HEK293 (cell line): ENCODE measurements at regions not wholly inside any gene's neighbourhood (a gene's known extent, or its start where the extent isn't known, plus 50 kb on each side); places are given as distances from the start of the nearest gene placed in this dataset.

Experiments
- CTCF ChIA-PET: fragments of 350-600 bp; formaldehyde crosslinking; extraction: SDS; loops from one replicate; lab custom pipeline; 2021; ENCODE audit warnings: antibody characterized with exemption; lab: Yijun Ruan, JAX
- POLR2A ChIA-PET: fragments of 300-600 bp; formaldehyde crosslinking; extraction: SDS; loops from one replicate; lab custom pipeline; 2020; ENCODE audit warnings: antibody characterized with exemption, inconsistent platforms; lab: Yijun Ruan, JAX
- H3K27ac ChIP-seq: fragments of 200-500 bp; sonication (Bioruptor generic); 2 replicates; pipeline ENCODE4 v1.5.1; 2014; ENCODE audit warnings: low read depth, low read length, control low read depth, inconsistent platforms; ENCODE audit errors: extremely low read depth
- H3K36me3 ChIP-seq, 2 experiments: fragments of 200-500 bp in 1 of 2; sonication (Bioruptor generic) in 1 of 2; 1 replicate in 1 of 2; 2 replicates in 1 of 2; pipeline ENCODE4 v1.5.1; 2014 to 2017; ENCODE audit warnings: inconsistent platforms in 2 of 2, low read length in 2 of 2; ENCODE audit not compliant: control insufficient read depth in 2 of 2, insufficient read depth in 1 of 2
- H3K4me1 ChIP-seq: fragments of 200-500 bp; sonication (Bioruptor generic); 2 replicates; pipeline ENCODE4 v1.5.1; 2014; ENCODE audit warnings: mild to moderate bottlenecking, low read length, inconsistent platforms; ENCODE audit not compliant: control insufficient read depth, insufficient read depth
- H3K4me3 ChIP-seq: 2 replicates; pipeline ENCODE4 v1.5.1; 2011; ENCODE audit warnings: low read depth, mild to moderate bottlenecking, control low read depth, low read length, moderate library complexity
- H3K9me3 ChIP-seq: fragments of 200-500 bp; sonication (Bioruptor generic); 2 replicates; pipeline ENCODE4 v1.5.1; 2014; ENCODE audit warnings: low read depth, low read length, inconsistent platforms; ENCODE audit not compliant: control insufficient read depth, insufficient read depth
- EGR2 ChIP-seq: fragments of 450-650 bp; formaldehyde crosslinking; IDR thresholded peaks from 2 replicates; pipeline ENCODE4 v1.5.1; 2016; ENCODE audit warnings: low read depth, missing biosample characterization, missing genetic modification characterization
- KLF1 ChIP-seq: fragments of 450-650 bp; formaldehyde crosslinking; IDR thresholded peaks from 2 replicates; pipeline ENCODE4 v1.5.1; 2016; ENCODE audit warnings: missing biosample characterization, missing genetic modification characterization
- SP7 ChIP-seq: fragments of 450-650 bp; formaldehyde crosslinking; IDR thresholded peaks from 2 replicates; pipeline ENCODE4 v1.5.1; 2016; ENCODE audit warnings: missing biosample characterization, missing genetic modification characterization
- ZBTB21 ChIP-seq: fragments of 450-650 bp; formaldehyde crosslinking; IDR thresholded peaks from 2 replicates; pipeline ENCODE4 v1.5.1; 2017; ENCODE audit warnings: missing biosample characterization, missing genetic modification characterization
- ZBTB49 ChIP-seq: fragments of 450-650 bp; formaldehyde crosslinking; IDR thresholded peaks from 2 replicates; pipeline ENCODE4 v1.5.1; 2016; ENCODE audit warnings: missing biosample characterization, missing genetic modification characterization, low read depth
- ZFHX2 ChIP-seq: fragments of 450-650 bp; formaldehyde crosslinking; conservative IDR thresholded peaks from 2 replicates; pipeline ENCODE4 v1.5.1; 2016; ENCODE audit warnings: missing biosample characterization, missing genetic modification characterization
- ZNF174 ChIP-seq: fragments of 450-650 bp; formaldehyde crosslinking; IDR thresholded peaks from 2 replicates; pipeline ENCODE4 v1.5.0; 2017; ENCODE audit warnings: missing biosample characterization, mild to moderate bottlenecking, missing genetic modification characterization
- ZNF175 ChIP-seq: fragments of 450-650 bp; formaldehyde crosslinking; IDR thresholded peaks from 2 replicates; pipeline ENCODE4 v1.5.1; 2016; ENCODE audit warnings: missing biosample characterization, missing genetic modification characterization
- ZNF214 ChIP-seq: fragments of 450-650 bp; formaldehyde crosslinking; IDR thresholded peaks from 2 replicates; pipeline ENCODE4 v1.5.1; 2017; ENCODE audit warnings: missing biosample characterization, mild to moderate bottlenecking, missing genetic modification characterization, borderline replicate concordance
- ZNF239 ChIP-seq: fragments of 450-650 bp; formaldehyde crosslinking; IDR thresholded peaks from 2 replicates; pipeline ENCODE4 v1.5.1; 2016; ENCODE audit warnings: missing biosample characterization, missing genetic modification characterization
- ZNF280D ChIP-seq: fragments of 450-650 bp; formaldehyde crosslinking; IDR thresholded peaks from 2 replicates; pipeline ENCODE4 v1.5.1; 2016; ENCODE audit warnings: missing biosample characterization, missing genetic modification characterization
- ZNF354C ChIP-seq: fragments of 450-650 bp; formaldehyde crosslinking; IDR thresholded peaks from 2 replicates; pipeline ENCODE4 v1.5.1; 2016; ENCODE audit warnings: missing biosample characterization, missing genetic modification characterization, low read depth, borderline replicate concordance
- ZNF394 ChIP-seq: fragments of 450-650 bp; formaldehyde crosslinking; IDR thresholded peaks from 2 replicates; pipeline ENCODE4 v1.5.1; 2016; ENCODE audit warnings: missing biosample characterization, missing genetic modification characterization, mild to moderate bottlenecking, moderate library complexity, borderline replicate concordance
- ZNF473 ChIP-seq: fragments of 450-650 bp; formaldehyde crosslinking; IDR thresholded peaks from 2 replicates; pipeline ENCODE4 v1.5.1; 2017; ENCODE audit warnings: missing biosample characterization, missing genetic modification characterization
- ZNF555 ChIP-seq: fragments of 450-650 bp; formaldehyde crosslinking; conservative IDR thresholded peaks from 2 replicates; pipeline ENCODE4 v1.5.1; 2017; ENCODE audit warnings: missing biosample characterization, mild to moderate bottlenecking, missing genetic modification characterization, inconsistent platforms
- ZNF629 ChIP-seq: fragments of 450-650 bp; formaldehyde crosslinking; IDR thresholded peaks from 2 replicates; pipeline ENCODE4 v1.5.1; 2017; ENCODE audit warnings: missing biosample characterization, missing genetic modification characterization
- ZNF701 ChIP-seq: fragments of 450-650 bp; formaldehyde crosslinking; IDR thresholded peaks from 2 replicates; pipeline ENCODE4 v1.5.1; 2016; ENCODE audit warnings: missing biosample characterization, missing genetic modification characterization
- ZNF76 ChIP-seq: fragments of 450-650 bp; formaldehyde crosslinking; IDR thresholded peaks from 2 replicates; pipeline ENCODE4; 2016; ENCODE audit warnings: low read depth, missing biosample characterization, missing genetic modification characterization, borderline replicate concordance
- ZNF777 ChIP-seq: fragments of 450-650 bp; formaldehyde crosslinking; IDR thresholded peaks from 2 replicates; pipeline ENCODE4 v1.5.1; 2017; ENCODE audit warnings: missing biosample characterization, missing genetic modification characterization, borderline replicate concordance
- ZNF792 ChIP-seq: fragments of 450-650 bp; formaldehyde crosslinking; IDR thresholded peaks from 2 replicates; pipeline ENCODE4 v1.5.1; 2016; ENCODE audit warnings: missing biosample characterization, missing genetic modification characterization
- ZSCAN18 ChIP-seq: fragments of 450-650 bp; formaldehyde crosslinking; IDR thresholded peaks from 2 replicates; pipeline ENCODE4 v1.5.1; 2016; ENCODE audit warnings: missing biosample characterization, missing genetic modification characterization
- TF ChIP-seq, protein P1 (sequence below): fragments of 450-650 bp; formaldehyde crosslinking; IDR thresholded peaks from 2 replicates; pipeline ENCODE4 v1.5.1; 2016; ENCODE audit warnings: missing biosample characterization, missing genetic modification characterization
- TF ChIP-seq, protein P2 (sequence below): fragments of 450-650 bp; formaldehyde crosslinking; IDR thresholded peaks from 2 replicates; pipeline ENCODE4 v1.5.1; 2016; ENCODE audit warnings: missing biosample characterization, missing genetic modification characterization

- Histone ChIP-seq H3K9me3 (no peaks in the 10 kb centered on the region), H3K27ac (no peak overlapping the region), H3K4me1 (no peaks in the 10 kb centered on the region), H3K4me3 (no peak overlapping the region), H3K36me3 (no peaks in the 10 kb centered on the region)
- CTCF ChIA-PET: no interaction called here
- no peak for TF ChIP-seq KLF1 (tag by site-specific recombination)
- TF ChIP-seq ZNF174 (tag by site-specific recombination): no peak
- TF ChIP-seq ZBTB21: no peak
- TF ChIP-seq ZNF792 (tag by site-specific recombination): no peak
- TF ChIP-seq ZNF701 (tag by site-specific recombination): no peak
- TF ChIP-seq, protein P1, sequence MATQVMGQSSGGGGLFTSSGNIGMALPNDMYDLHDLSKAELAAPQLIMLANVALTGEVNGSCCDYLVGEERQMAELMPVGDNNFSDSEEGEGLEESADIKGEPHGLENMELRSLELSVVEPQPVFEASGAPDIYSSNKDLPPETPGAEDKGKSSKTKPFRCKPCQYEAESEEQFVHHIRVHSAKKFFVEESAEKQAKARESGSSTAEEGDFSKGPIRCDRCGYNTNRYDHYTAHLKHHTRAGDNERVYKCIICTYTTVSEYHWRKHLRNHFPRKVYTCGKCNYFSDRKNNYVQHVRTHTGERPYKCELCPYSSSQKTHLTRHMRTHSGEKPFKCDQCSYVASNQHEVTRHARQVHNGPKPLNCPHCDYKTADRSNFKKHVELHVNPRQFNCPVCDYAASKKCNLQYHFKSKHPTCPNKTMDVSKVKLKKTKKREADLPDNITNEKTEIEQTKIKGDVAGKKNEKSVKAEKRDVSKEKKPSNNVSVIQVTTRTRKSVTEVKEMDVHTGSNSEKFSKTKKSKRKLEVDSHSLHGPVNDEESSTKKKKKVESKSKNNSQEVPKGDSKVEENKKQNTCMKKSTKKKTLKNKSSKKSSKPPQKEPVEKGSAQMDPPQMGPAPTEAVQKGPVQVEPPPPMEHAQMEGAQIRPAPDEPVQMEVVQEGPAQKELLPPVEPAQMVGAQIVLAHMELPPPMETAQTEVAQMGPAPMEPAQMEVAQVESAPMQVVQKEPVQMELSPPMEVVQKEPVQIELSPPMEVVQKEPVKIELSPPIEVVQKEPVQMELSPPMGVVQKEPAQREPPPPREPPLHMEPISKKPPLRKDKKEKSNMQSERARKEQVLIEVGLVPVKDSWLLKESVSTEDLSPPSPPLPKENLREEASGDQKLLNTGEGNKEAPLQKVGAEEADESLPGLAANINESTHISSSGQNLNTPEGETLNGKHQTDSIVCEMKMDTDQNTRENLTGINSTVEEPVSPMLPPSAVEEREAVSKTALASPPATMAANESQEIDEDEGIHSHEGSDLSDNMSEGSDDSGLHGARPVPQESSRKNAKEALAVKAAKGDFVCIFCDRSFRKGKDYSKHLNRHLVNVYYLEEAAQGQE (tag by site-specific recombination): no peak
- TF ChIP-seq ZNF175: no peak
- no peak for TF ChIP-seq ZNF473 (tag by site-specific recombination)
- no peak for TF ChIP-seq ZNF239 (tag by site-specific recombination)
- no peak for TF ChIP-seq ZNF629
- no peak for TF ChIP-seq ZNF354C
- no peak for TF ChIP-seq ZFHX2 (tag by site-specific recombination)
- no peak for TF ChIP-seq ZNF280D (tag by site-specific recombination)
- no peak for TF ChIP-seq ZNF394 (tag by site-specific recombination)
- no peak for TF ChIP-seq ZNF214 (tag by site-specific recombination)
- POLR2A ChIA-PET: no interaction called here
These were observed 130.4 kb upstream of the CRBN start for GRCh38 chr3:3309887-3310286.

DNA sequence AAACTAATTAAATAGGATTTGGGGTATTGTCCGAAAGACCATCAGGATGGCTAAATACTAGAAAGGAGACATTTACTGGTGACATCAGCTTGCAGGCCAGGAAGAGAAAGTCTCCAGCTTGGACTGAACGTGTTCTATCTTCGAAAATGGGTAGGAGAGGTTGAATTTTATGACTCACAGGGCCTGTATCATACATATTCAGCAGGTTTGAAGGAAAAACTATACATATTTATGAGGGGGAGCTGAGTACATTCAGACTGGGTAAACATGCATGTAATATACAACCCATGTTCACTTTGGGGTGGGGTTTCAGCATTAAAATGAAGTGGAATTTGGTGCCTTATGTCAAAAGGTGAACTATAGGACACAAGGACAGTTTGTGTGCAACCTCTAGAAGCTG lies 129.3 kb upstream of the CRBN start:
- no peak overlapping the region for H3K4me3 ChIP-seq
- ChIA-PET POLR2A (no interaction called here), CTCF (no interaction called here)
- no peaks in the 10 kb centered on the region for H3K4me1 ChIP-seq
- H3K36me3 ChIP-seq: no peaks in the 10 kb centered on the region
- no peaks in the 10 kb centered on the region for H3K9me3 ChIP-seq
- H3K27ac ChIP-seq: no peak overlapping the region
- TF ChIP-seq ZNF76 (tag by site-specific recombination): no peak
- TF ChIP-seq ZBTB49 (tag by site-specific recombination): no peak
- TF ChIP-seq SP7 (tag by site-specific recombination): no peak
- TF ChIP-seq EGR2 (tag by site-specific recombination): no peak
- no peak for TF ChIP-seq ZNF214 (tag by site-specific recombination)
- TF ChIP-seq, protein P2, sequence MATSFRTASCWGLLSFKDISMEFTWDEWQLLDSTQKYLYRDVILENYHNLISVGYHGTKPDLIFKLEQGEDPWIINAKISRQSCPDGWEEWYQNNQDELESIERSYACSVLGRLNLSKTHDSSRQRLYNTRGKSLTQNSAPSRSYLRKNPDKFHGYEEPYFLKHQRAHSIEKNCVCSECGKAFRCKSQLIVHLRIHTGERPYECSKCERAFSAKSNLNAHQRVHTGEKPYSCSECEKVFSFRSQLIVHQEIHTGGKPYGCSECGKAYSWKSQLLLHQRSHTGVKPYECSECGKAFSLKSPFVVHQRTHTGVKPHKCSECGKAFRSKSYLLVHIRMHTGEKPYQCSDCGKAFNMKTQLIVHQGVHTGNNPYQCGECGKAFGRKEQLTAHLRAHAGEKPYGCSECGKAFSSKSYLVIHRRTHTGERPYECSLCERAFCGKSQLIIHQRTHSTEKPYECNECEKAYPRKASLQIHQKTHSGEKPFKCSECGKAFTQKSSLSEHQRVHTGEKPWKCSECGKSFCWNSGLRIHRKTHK (tag by site-specific recombination): no peak
- no peak for TF ChIP-seq ZSCAN18 (tag by site-specific recombination)
- TF ChIP-seq ZNF555: no peak
- TF ChIP-seq ZNF777 (tag by site-specific recombination): no peak
